IMR-90 (cell line): ENCODE measurements at regions not wholly inside any gene's neighbourhood (a gene's known extent, or its start where the extent isn't known, plus 50 kb on each side); places are given as distances from the start of the nearest gene placed in this dataset.

ENCODE experiments used
- ATAC-seq: fragments of 200-7000 bp; cut with Tn5 transposase; 2 replicates; pipeline ENCODE4 v1.9.1; 2020; ENCODE audit warnings: low read depth, mild to moderate bottlenecking, moderate library complexity
- BruUV-seq: library from RNA; stranded (reverse); fragments of 400-500 nt; replicated peaks from 2 replicates; lab custom pipeline; 2021; lab: Mats Ljungman, UMichigan
- CTCF ChIA-PET: fragments of 300-600 bp; formaldehyde crosslinking; extraction: SDS; loops from one replicate; lab custom pipeline; 2021; ENCODE audit warnings: antibody characterized with exemption; lab: Yijun Ruan, JAX
- POLR2A ChIA-PET: fragments of 300-600 bp; sonication (Branson Sonifier 250); formaldehyde crosslinking; loops from one replicate; lab custom pipeline; 2022; ENCODE audit warnings: antibody characterized with exemption; ENCODE audit not compliant: unreplicated experiment; lab: Charles Lee
- DNase-seq: peaks from one replicate; pipeline ENCODE4 v3.0.0; 2013
- H2AFZ ChIP-seq: replicated peaks from 2 replicates; pipeline ENCODE3; 2013; ENCODE audit warnings: low read length, mild to moderate bottlenecking; ENCODE audit not compliant: poor library complexity
- H2AK5ac ChIP-seq: 2 replicates; pipeline ENCODE4 v1.6.1; 2013; ENCODE audit warnings: low read depth, low read length, inconsistent platforms
- H2AK9ac ChIP-seq: replicated peaks from 2 replicates; pipeline ENCODE3; 2013; ENCODE audit warnings: mild to moderate bottlenecking, low read depth, low read length, moderate library complexity; ENCODE audit not compliant: poor library complexity
- H2BK120ac ChIP-seq: 2 replicates; pipeline ENCODE4 v1.6.1; 2013; ENCODE audit warnings: low read depth, low read length, inconsistent platforms
- H2BK15ac ChIP-seq: 3 replicates; pipeline ENCODE4 v1.6.1; 2013; ENCODE audit warnings: low read depth, low read length, inconsistent platforms
- H2BK20ac ChIP-seq: 2 replicates; pipeline ENCODE4 v1.6.1; 2013; ENCODE audit warnings: low read depth, mild to moderate bottlenecking, inconsistent platforms, low read length, moderate library complexity
- H2BK5ac ChIP-seq: 2 replicates; pipeline ENCODE4 v1.6.1; 2013; ENCODE audit warnings: mild to moderate bottlenecking, low read depth, low read length, inconsistent platforms; ENCODE audit not compliant: poor library complexity, severe bottlenecking
- H3K14ac ChIP-seq: replicated peaks from 2 replicates; pipeline ENCODE4 v1.6.1; 2013; ENCODE audit warnings: low read depth, low read length, inconsistent platforms
- H3K18ac ChIP-seq: 2 replicates; pipeline ENCODE4 v1.6.1; 2013; ENCODE audit warnings: low read depth, low read length, control low read depth
- H3K23ac ChIP-seq: 2 replicates; pipeline ENCODE4 v1.6.1; 2013; ENCODE audit warnings: low read depth, low read length, inconsistent platforms
- H3K27ac ChIP-seq: 2 replicates; pipeline ENCODE4 v1.5.1; 2013; ENCODE audit warnings: mild to moderate bottlenecking, control low read depth, low read length; ENCODE audit not compliant: insufficient read depth
- H3K27me3 ChIP-seq: 2 replicates; pipeline ENCODE4 v1.6.1; 2013; ENCODE audit warnings: low read length; ENCODE audit not compliant: control insufficient read depth, insufficient read depth
- H3K36me3 ChIP-seq: 2 replicates; pipeline ENCODE4 v1.6.1; 2013; ENCODE audit warnings: low read length, mixed read lengths; ENCODE audit not compliant: control insufficient read depth, insufficient read depth
- H3K4ac ChIP-seq: 2 replicates; pipeline ENCODE4 v1.6.1; 2013; ENCODE audit warnings: low read depth, low read length, inconsistent platforms
- H3K4me1 ChIP-seq: 2 replicates; pipeline ENCODE4 v1.6.1; 2013; ENCODE audit warnings: low read length, mixed read lengths; ENCODE audit not compliant: control insufficient read depth, insufficient read depth
- H3K4me2 ChIP-seq: 2 replicates; pipeline ENCODE4 v1.6.1; 2013; ENCODE audit warnings: low read depth, mild to moderate bottlenecking, control low read depth, low read length, moderate library complexity
- H3K4me3 ChIP-seq: 2 replicates; pipeline ENCODE4 v1.5.1; 2013; ENCODE audit warnings: low read depth, mild to moderate bottlenecking, control low read depth, low read length, moderate library complexity; ENCODE audit not compliant: insufficient read depth
- H3K56ac ChIP-seq: 2 replicates; pipeline ENCODE4 v1.6.1; 2013; ENCODE audit warnings: low read length, inconsistent platforms; ENCODE audit not compliant: insufficient read depth; ENCODE audit errors: extremely low read depth
- H3K79me1 ChIP-seq, 2 experiments: 2 replicates each; pipeline ENCODE4 v1.6.1; 2013; ENCODE audit warnings: low read length in 2 of 2, inconsistent platforms in 1 of 2, low read depth in 1 of 2
- H3K9ac ChIP-seq: 2 replicates; pipeline ENCODE4 v1.6.1; 2013; ENCODE audit warnings: low read depth, low read length, control low read depth
- H3K9me1 ChIP-seq: 2 replicates; pipeline ENCODE4 v1.6.1; 2013; ENCODE audit warnings: low read length, inconsistent platforms; ENCODE audit not compliant: insufficient read depth
- H3K9me3 ChIP-seq: 2 replicates; pipeline ENCODE4 v1.6.1; 2013; ENCODE audit warnings: low read length; ENCODE audit not compliant: control insufficient read depth, insufficient read depth
- H4K20me1 ChIP-seq: 2 replicates; pipeline ENCODE4 v1.6.1; 2013; ENCODE audit warnings: low read length, inconsistent platforms; ENCODE audit not compliant: insufficient read depth
- H4K5ac ChIP-seq: 2 replicates; pipeline ENCODE4 v1.6.1; 2013; ENCODE audit warnings: mild to moderate bottlenecking, low read depth, low read length, control low read depth
- H4K8ac ChIP-seq, 2 experiments: 2 replicates each; pipeline ENCODE4 v1.6.1; 2013; ENCODE audit warnings: low read depth in 2 of 2, low read length in 2 of 2, control low read depth in 1 of 2, inconsistent platforms in 1 of 2
- H4K91ac ChIP-seq: 2 replicates; pipeline ENCODE4 v1.6.1; 2013; ENCODE audit warnings: low read depth, low read length, inconsistent platforms; ENCODE audit not compliant: insufficient read depth
- BHLHE40 ChIP-seq: fragments of 150-350 bp; IDR thresholded peaks from 2 replicates; pipeline ENCODE4 v1.6.1; 2016; ENCODE audit warnings: mild to moderate bottlenecking, low read depth, low read length
- CEBPB ChIP-seq: IDR thresholded peaks from 2 replicates; pipeline ENCODE4 v1.6.1; 2012; ENCODE audit warnings: low read depth, low read length, improper control_type of control experiment
- CHD1 ChIP-seq: IDR thresholded peaks from 2 replicates; pipeline ENCODE4 v1.6.1; 2012; ENCODE audit warnings: low read depth, low read length, improper control_type of control experiment
- CTCF ChIP-seq: conservative IDR thresholded peaks from 2 replicates; pipeline ENCODE4 v1.5.1; 2012; ENCODE audit warnings: mild to moderate bottlenecking, low read depth, low read length, improper control_type of control experiment
- ELK1 ChIP-seq: fragments of 150-350 bp; IDR thresholded peaks from 2 replicates; pipeline ENCODE4 v1.6.1; 2016; ENCODE audit warnings: low read depth, mild to moderate bottlenecking, low read length, moderate library complexity, borderline replicate concordance
- FOS ChIP-seq: fragments of 150-350 bp; IDR thresholded peaks from 2 replicates; pipeline ENCODE4 v1.6.1; 2016; ENCODE audit warnings: low read depth, low read length
- MAFK ChIP-seq: IDR thresholded peaks from 2 replicates; pipeline ENCODE4 v1.6.1; 2012; ENCODE audit warnings: low read depth, low read length, improper control_type of control experiment
- MAZ ChIP-seq: IDR thresholded peaks from 2 replicates; pipeline ENCODE4 v1.6.1; 2012; ENCODE audit warnings: low read depth, mild to moderate bottlenecking, low read length, improper control_type of control experiment, moderate library complexity, borderline replicate concordance
- MXI1 ChIP-seq: IDR thresholded peaks from 2 replicates; pipeline ENCODE4 v1.6.1; 2012; ENCODE audit warnings: low read depth, mild to moderate bottlenecking, low read length, moderate library complexity, borderline replicate concordance
- NFE2L2 ChIP-seq: fragments of 150-350 bp; IDR thresholded peaks from 2 replicates; pipeline ENCODE4 v1.6.1; 2016; ENCODE audit warnings: low read depth, mild to moderate bottlenecking, low read length
- POLR2A ChIP-seq: IDR thresholded peaks from 2 replicates; pipeline ENCODE4 v1.6.1; 2012; ENCODE audit warnings: mild to moderate bottlenecking, low read depth, low read length
- RAD21 ChIP-seq: IDR thresholded peaks from 2 replicates; pipeline ENCODE4 v1.6.1; 2012; ENCODE audit warnings: low read length, improper control_type of control experiment
- RCOR1 ChIP-seq: IDR thresholded peaks from 2 replicates; pipeline ENCODE4 v1.6.1; 2012; ENCODE audit warnings: mild to moderate bottlenecking, low read length, improper control_type of control experiment; ENCODE audit not compliant: insufficient replicate concordance
- RFX5 ChIP-seq: IDR thresholded peaks from 2 replicates; pipeline ENCODE4 v1.8.0; 2012; ENCODE audit warnings: low read depth, mild to moderate bottlenecking, low read length, moderate library complexity
- SMC3 ChIP-seq: fragments of 150-350 bp; IDR thresholded peaks from 2 replicates; pipeline ENCODE4 v1.6.1; 2016; ENCODE audit warnings: low read depth, mild to moderate bottlenecking, antibody characterized with exemption, low read length, moderate library complexity
- USF2 ChIP-seq: fragments of 150-350 bp; IDR thresholded peaks from 2 replicates; pipeline ENCODE4 v1.6.1; 2017; ENCODE audit warnings: mild to moderate bottlenecking, antibody characterized with exemption, low read length, low read depth
- WGBS, 2 experiments: methylation state at CpG; one replicate each; pipeline versions ENCODE4 v1.1.5 to v1.1.7; 2013; ENCODE audit warnings: missing lambda C conversion rate in 2 of 2; ENCODE audit not compliant: insufficient read length in 1 of 2; ENCODE audit errors: extremely low coverage in 2 of 2; 5-methylcytosine and 5-hydroxymethylcytosine counted together
- dilution Hi-C: fragments of 300-500 bp; cut with HindIII; formaldehyde crosslinking; loops from one replicate; pipeline ENCODE4 v1.14.3; 2018; ENCODE audit warnings: low sequenced_read_pairs; ENCODE audit not compliant: unreplicated experiment
- in situ Hi-C: fragments of 300-500 bp; cut with MboI; formaldehyde crosslinking; loops from 3 replicates; pipeline ENCODE4 v1.14.3; 2019; ENCODE audit warnings: low sequenced_read_pairs, inconsistent platforms, mixed read lengths
- intact Hi-C: fragments of 100-400 bp; cut with micrococcal nuclease; formaldehyde crosslinking; loops from 2 replicates; pipeline ENCODE4 v1.10.0; 2022

GRCh38 chr2:238789317-238789806, 58.5 kb upstream of the TWIST2 start:
- no peaks in the 10 kb centered on the region for H3K79me1 ChIP-seq
- intact Hi-C loops (loop anchor here (10.0 kb wide), 1 partner anchor 185 kb away; no protein-coding TSS in a partner anchor), in situ Hi-C loops (loop anchor here (10.0 kb wide), 1 partner anchor 425 kb away; no protein-coding TSS in a partner anchor), dilution Hi-C loops (no loop called here)
- no peak overlapping the region for H3K4me2 ChIP-seq
- H3K14ac ChIP-seq: no peak overlapping the region
- POLR2A ChIA-PET: no interaction called here
- H2AK9ac ChIP-seq: no peak overlapping the region
- no peak overlapping the region for H2BK15ac ChIP-seq
- no peak overlapping the region for H3K56ac ChIP-seq
- BruUV-seq: no TSS peak
- no peak overlapping the region for H2BK20ac ChIP-seq
- no peaks in the 10 kb centered on the region for H3K9me3 ChIP-seq
- H4K8ac ChIP-seq: no peak overlapping the region
- no peak overlapping the region for H3K18ac ChIP-seq
- no peaks in the 10 kb centered on the region; the same call in 1 of the 2 replicates for H3K4me1 ChIP-seq
- no peak overlapping the region for H3K23ac ChIP-seq
- H3K9me1 ChIP-seq: no peaks in the 10 kb centered on the region
- H2AK5ac ChIP-seq: no peak overlapping the region
- TF ChIP-seq RFX5 (no peak), MXI1 (no peak), RAD21 (no peak), CEBPB (no peak), POLR2A (no peak), CHD1 (no peak), FOS (no peak), SMC3 (no peak), NFE2L2 (no peak), RCOR1 (no peak), USF2 (no peak), ELK1 (no peak), MAFK (no peak), CTCF (no peak), BHLHE40 (no peak), MAZ (no peak)
- H3K9ac ChIP-seq: no peak overlapping the region
- H3K4me3 ChIP-seq: no peak overlapping the region
- 60% methylated on average over 1 of the region's 8 CpGs; no CpG with 5 or more reads in 1 of the 2 experiments for WGBS, 2 experiments
- no peak overlapping the region for H3K27ac ChIP-seq
- CTCF ChIA-PET: no interaction called here
- H4K91ac ChIP-seq: no peak overlapping the region
- H2AFZ ChIP-seq: no peak overlapping the region
- no peak overlapping the region for H2BK5ac ChIP-seq
- ATAC-seq: no peak
- H3K4ac ChIP-seq: no peak overlapping the region
- no peak overlapping the region for H2BK120ac ChIP-seq
- H3K27me3 ChIP-seq: peaks cover 16% of the 10 kb centered on the region
- H4K20me1 ChIP-seq: no peaks in the 10 kb centered on the region
- DNase-seq: no peak
- no peaks in the 10 kb centered on the region for H3K36me3 ChIP-seq
- no peak overlapping the region for H4K5ac ChIP-seq
